Stimulated activated CD4-positive, alpha-beta T cell treated with anti-CD3 and anti-CD28 coated beads, TNF-alpha, amount 100 ng/mL, for 48 hours (primary cell): ENCODE measurements at regions not wholly inside any gene's neighbourhood (a gene's known extent, or its start where the extent isn't known, plus 50 kb on each side); places are given as distances from the start of the nearest gene placed in this dataset.

Experiments
- DNase-seq, 3 donors: peaks; one replicate each; pipeline ENCODE4 v3.0.0-alpha.2; 2020; ENCODE audit warnings: low read depth in 3 of 3

GRCh38 chrX:45879512-45879911 is 665.7 kb downstream of the ZNF674 start:
- no peak for DNase-seq

- DNase-seq: no peak
Measured at GRCh38 chrX:45876206-45876605, 669.0 kb downstream of the ZNF674 start.

- DNase-seq: no peak
Measured at GRCh38 chrX:45873781-45874180, 671.4 kb downstream of the ZNF674 start.

GRCh38 chrX:45872480-45872879 is 671.8 kb upstream of the DIPK2B start:
- DNase-seq: no peak

- no peak for DNase-seq
Measured at GRCh38 chrX:45868425-45868824, 667.7 kb upstream of the DIPK2B start.

- no peak for DNase-seq
Measured at GRCh38 chrX:45862801-45863200, 662.1 kb upstream of the DIPK2B start.

GRCh38 chrX:45860450-45860849 is 659.8 kb upstream of the DIPK2B start:
- DNase-seq: no peak

- DNase-seq: no peak
Measured at GRCh38 chrX:45859407-45859806, 658.7 kb upstream of the DIPK2B start.

GRCh38 chrX:45852884-45853283 is 652.2 kb upstream of the DIPK2B start:
- DNase-seq: no peak

GRCh38 chrX:45851434-45851991 is 650.8 kb upstream of the DIPK2B start:
- peak; percentile 34 to 49 (median 38) for DNase-seq

- peak in 1 of 3 donors; percentile 20 for DNase-seq
Measured at GRCh38 chrX:45850775-45851433, 650.2 kb upstream of the DIPK2B start.

- peak in 1 of 3 donors; percentile 11 for DNase-seq
Measured at GRCh38 chrX:45850197-45850774, 649.6 kb upstream of the DIPK2B start.

GRCh38 chrX:45849261-45849862 is 648.7 kb upstream of the DIPK2B start:
- DNase-seq: no peak

GRCh38 chrX:45847961-45848360 is 647.3 kb upstream of the DIPK2B start:
- no peak for DNase-seq

GRCh38 chrX:45846328-45846727 is 645.7 kb upstream of the DIPK2B start:
- no peak for DNase-seq

GRCh38 chrX:45845142-45845541 is 644.5 kb upstream of the DIPK2B start:
- DNase-seq: no peak

- no peak for DNase-seq
Measured at GRCh38 chrX:45843518-45843917, 642.8 kb upstream of the DIPK2B start.

- DNase-seq: no peak
Measured at GRCh38 chrX:45842926-45843315, 642.2 kb upstream of the DIPK2B start.

- no peak for DNase-seq
Measured at GRCh38 chrX:45842207-45842925, 641.7 kb upstream of the DIPK2B start.

- no peak for DNase-seq
Measured at GRCh38 chrX:45840411-45840950, 639.8 kb upstream of the DIPK2B start.

- DNase-seq: no peak
Measured at GRCh38 chrX:45830343-45830742, 629.7 kb upstream of the DIPK2B start.

GRCh38 chrX:45824471-45824870 is 623.8 kb upstream of the DIPK2B start:
- peak; percentile 25 to 54 (median 50) for DNase-seq
